HG02759 (cell line): ENCODE measurements at regions not wholly inside any gene's neighbourhood (a gene's known extent, or its start where the extent isn't known, plus 50 kb on each side); places are given as distances from the start of the nearest gene placed in this dataset.

Source experiments
- ATAC-seq: cut with Tn5 transposase; IDR thresholded peaks from one replicate; pipeline ENCODE4 v1.9.1; 2021; ENCODE audit warnings: mild to moderate bottlenecking, moderate library complexity; ENCODE audit not compliant: unreplicated experiment

DNA sequence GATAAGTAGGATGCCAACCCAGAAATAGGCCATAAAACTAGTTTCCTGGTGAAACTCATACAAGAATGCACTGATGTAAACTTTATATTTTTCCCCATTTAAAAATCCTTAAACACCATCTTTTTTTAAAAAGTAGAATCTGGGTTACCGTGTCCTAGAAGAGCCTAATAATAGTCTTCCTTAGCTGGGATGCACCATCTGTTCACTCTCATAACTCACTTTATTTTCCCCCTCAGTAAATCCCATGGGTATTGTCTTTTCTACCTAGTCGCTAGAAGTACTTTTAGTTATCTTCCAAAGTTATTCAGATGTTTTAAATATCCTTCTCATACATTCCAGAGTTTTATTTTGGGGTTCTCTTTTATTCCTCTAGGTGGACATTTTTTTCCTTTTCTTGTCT is 250.2 kb downstream of the PLA2G4A start:
- no peak for ATAC-seq

DNA sequence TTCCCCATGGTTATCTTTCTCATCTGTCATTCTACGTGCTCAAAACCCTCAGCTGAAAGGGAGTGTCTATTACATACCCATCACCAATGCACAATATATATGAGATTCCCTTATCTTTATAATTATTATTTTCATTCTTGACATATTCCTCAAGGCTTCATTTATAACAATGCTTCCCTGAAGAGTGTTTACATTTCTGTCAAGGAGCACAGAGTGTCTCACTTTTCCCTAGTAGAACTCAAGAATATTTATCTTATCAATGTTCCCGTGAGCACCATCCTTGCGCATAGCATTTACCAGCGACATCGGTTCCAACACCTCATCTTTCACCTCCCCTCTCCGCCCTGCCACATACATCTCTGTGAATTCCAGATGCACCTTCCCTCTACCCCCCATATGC is 250.6 kb downstream of the PLA2G4A start:
- no peak for ATAC-seq

- no peak for ATAC-seq
Observed at GRCh38 chr1:187091666-187092065, 262.9 kb downstream of the PLA2G4A start.

DNA sequence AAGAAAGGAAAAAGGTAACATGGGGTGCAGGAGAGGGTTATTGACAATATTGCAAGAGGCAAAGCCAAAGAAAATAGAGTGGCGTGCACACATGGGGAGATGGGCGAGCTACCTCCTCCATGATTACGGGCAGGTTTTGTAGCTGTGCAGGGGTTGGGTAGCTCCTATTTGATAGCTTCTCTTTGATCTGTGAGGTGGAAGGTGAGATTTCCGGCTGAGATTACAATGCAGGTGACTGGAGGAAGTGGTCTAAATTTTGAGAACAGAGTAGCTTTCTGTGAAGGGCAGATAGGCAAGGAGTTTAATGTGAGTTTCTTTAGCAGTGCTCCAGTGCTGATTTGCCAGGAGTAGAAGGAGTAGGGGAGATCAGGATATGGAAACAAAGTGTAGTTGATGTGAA is 263.4 kb downstream of the PLA2G4A start:
- ATAC-seq: no peak

GRCh38 chr1:187096689-187097088 is 267.9 kb downstream of the PLA2G4A start:
- ATAC-seq: no peak

DNA sequence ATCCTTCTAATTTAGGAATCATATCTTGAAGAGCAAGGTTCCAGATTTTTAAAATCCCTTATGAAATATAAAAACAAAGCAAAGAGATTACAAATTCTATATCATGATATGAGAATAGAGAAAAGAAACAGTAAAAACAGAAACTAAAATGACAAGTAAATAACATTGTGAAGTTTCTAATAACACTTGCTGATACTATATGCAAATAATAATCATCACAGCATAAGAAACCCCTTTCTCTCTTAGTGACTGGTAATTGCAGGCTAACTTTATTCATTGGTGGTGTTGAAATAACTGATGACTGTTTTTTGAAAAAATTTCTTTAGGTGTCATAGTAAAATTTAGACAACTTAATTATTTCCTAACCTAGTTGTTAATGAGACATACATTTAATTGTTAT is 281.6 kb downstream of the PLA2G4A start:
- ATAC-seq: no peak

DNA sequence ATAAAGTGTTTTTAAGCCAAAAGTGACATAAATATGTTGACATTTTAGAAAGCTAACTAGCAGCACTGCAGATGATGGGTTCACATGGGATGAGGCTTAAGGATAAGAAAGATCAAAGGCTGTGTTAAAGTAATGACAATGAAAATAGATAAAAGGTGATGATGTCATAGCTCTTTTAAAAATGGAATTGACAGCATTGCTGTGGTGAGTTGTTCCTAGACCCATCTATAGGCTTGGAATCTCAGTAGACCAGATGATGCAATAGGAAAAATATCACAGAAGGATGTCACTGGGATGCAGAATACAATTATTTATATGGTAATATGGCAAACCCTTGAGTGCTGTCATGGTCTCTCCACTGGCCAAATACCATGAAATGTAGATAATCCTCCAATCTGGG is 286.0 kb downstream of the PLA2G4A start:
- ATAC-seq: no peak

DNA sequence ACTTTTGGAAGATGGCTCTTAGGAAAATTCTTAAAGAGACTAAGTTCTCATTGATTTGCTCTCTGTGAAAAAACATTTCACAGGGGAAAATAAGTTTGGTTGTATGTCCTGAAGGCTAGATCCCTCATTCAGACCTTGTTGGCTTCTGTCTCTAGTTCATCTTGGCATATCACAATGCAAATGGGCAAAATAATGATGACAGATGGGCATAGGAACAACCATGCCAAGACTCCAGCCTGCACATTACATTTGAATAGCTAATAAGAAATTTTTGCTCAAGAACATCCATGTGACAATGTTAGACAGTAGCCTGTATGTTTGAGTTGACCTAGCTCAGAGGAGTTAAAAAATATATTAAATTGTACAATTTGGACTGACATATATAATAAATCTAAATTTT is 292.9 kb downstream of the PLA2G4A start:
- no peak for ATAC-seq

- ATAC-seq: no peak
Observed at GRCh38 chr1:187122566-187122965, 293.8 kb downstream of the PLA2G4A start.

DNA sequence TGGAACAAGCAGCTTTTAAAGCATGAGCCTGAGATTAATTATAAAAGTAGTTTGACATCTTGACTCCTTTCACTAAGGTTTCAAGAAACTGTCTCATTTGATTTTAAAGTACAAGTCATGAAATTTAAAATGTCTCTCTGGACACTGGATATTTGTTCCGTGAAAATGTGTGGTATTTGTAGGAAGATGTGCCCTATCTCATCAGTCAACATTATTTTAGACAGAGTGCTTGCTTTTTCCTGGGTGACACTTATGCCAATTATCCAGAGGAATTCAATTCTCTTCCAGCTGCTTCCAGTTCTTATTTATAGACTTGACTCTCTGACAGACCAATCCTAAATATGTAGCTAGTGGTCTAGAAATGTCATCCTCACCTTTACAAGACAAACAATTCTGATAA is 300.4 kb downstream of the PLA2G4A start:
- ATAC-seq: no peak

DNA sequence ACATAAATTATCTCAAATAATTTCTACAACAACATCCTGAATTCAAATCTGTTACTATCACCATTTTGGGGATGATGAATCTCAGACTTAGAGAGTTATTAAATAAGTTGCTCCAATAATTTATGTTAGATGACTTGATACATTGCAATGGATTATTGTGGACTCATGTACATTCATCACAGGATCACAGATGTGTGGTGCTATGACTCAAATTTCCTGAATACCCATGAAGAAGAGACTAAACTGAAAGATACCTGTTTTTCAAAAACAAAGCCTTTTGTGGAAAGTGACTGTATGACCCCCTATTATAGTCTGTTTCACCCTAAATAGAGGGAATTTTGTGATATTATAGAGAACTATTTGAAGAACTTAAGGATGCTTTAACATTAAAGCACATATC is 315.0 kb downstream of the PLA2G4A start:
- no peak for ATAC-seq

DNA sequence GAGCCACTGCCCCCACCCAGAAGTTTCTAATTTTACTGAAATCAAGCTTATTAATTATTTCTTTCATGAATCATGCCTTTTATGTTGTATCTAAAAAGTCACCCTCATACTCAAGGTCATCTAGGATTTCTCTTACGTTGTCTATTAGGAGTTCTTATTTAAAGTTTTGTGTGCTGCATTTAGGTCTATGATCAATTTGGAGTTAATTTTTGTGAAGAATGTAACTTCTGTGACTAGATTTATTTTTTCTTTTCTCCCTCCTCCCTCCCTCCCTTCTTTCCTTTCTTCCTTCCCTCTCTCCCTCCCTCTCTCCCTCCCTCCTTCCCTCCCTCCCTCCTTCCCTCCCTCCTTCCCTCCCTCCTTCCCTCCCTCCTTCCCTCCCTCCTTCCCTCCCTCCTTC is 317.6 kb downstream of the PLA2G4A start:
- ATAC-seq: no peak

DNA sequence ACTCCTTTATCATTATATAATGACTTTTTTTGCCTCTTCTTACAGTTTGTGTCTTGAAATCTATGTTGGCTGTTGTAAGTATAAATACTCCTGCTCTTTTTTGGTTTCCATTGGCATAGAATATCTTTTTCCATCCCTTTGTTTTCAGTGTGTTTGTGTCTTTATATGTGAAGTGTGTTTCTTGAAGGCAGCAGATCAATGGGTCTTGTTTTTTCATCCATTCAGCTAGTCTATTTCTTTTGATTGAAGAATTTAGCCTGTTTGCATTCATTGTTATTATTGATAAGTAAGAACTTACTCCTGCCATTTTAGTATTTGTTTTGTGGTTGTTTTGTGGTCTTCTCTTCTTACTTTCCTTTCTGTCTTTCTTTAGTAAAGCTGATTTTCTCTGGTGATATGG is 322.8 kb downstream of the PLA2G4A start:
- ATAC-seq: no peak

DNA sequence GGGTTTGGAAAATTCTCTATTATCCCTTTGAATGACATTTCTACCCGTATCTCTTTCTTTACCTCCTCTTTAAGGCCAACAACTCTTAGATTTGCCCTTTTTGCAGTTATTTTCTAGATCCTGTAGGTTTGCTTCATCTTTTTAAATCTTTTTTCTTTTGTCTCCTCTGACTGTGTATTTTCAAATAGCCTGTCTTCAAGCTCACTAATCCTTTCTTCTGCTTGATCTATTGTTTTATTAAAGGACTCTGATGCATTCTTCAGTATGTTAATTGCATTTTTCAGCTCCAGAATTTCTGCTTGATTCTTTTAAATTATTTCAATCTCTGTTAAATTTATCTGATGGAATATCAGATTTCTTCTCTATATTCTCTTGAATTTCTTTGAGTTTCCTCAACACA is 324.3 kb downstream of the PLA2G4A start:
- ATAC-seq: no peak

DNA sequence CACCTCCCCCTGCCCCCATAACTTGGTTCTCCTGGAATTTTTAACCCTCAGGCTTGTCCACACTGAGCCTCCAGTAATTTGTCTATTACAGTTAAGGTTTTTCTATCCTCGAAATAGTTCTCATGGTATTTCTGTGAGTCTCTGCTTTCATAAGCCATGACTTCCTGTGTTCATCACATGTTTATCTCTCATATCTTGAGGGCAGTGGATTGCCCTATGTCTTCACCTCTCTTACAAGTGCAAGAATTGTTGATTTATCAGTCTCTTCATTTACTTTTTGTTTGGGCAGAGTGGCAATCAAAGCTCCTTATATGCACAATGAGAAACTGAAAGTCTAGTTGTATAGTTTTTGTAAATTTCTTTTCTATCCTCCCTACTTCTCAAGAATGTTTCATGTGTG is 328.4 kb downstream of the PLA2G4A start:
- no peak for ATAC-seq

DNA sequence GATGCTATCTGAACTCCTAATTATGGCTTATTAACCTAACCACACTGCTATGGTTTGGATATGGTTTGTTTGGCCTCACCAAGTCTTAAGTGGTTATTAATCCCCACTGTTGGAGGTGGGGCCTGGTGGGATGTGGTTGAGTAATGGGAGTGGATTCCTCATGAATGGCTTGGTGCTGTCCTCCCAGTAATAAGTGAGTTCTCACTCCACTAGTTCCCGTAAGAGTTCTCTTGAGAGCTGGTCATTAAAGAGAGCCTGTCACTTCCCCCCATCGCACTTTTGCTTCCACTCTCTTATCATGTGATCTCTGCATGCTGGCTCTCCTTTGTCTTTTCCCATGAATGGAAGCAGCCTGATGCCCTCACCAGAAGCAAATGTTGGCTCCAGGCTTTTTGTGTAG is 328.8 kb downstream of the PLA2G4A start:
- ATAC-seq: no peak

GRCh38 chr1:187167555-187167954 is 338.8 kb downstream of the PLA2G4A start:
- no peak for ATAC-seq

GRCh38 chr1:187168297-187168696 is 339.5 kb downstream of the PLA2G4A start:
- ATAC-seq: no peak

- ATAC-seq: no peak
Observed at GRCh38 chr1:187185389-187185788, 356.6 kb downstream of the PLA2G4A start.

GRCh38 chr1:187197685-187198084 is 368.9 kb downstream of the PLA2G4A start:
- no peak for ATAC-seq

GRCh38 chr1:187203257-187203656 is 374.5 kb downstream of the PLA2G4A start:
- no peak for ATAC-seq

GRCh38 chr1:187212377-187212776 is 383.6 kb downstream of the PLA2G4A start:
- ATAC-seq: no peak

GRCh38 chr1:187226396-187226795 is 397.6 kb downstream of the PLA2G4A start:
- ATAC-seq: no peak

DNA sequence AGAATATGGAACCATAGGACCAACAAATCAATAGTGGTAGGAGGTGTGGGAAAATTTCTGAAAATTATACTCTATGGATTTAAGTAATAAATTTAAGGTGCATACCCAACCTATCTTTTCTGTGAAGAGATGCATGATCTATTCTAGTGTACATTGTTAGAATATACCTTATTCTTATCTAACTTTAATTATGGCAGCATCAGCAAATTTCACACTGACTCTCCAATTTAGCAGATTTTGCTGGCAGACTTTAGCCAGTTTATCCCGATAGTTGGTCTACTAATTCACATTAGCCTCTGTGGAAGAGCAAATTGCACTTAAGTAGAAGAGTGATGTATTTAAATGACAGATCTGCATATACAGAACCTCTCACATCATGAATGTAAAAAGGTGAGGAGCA is 400.0 kb downstream of the PLA2G4A start:
- ATAC-seq: no peak
